Spinal cord (tissue), 9 donors: ENCODE measurements at regions not wholly inside any gene's neighbourhood (a gene's known extent, or its start where the extent isn't known, plus 50 kb on each side); places are given as distances from the start of the nearest gene placed in this dataset.
"Not testable (repeated sequence)": the region's sequence is repeated elsewhere in the genome, so short reads cannot be mapped to it uniquely, and the experiment has no call there.

Experiments
- DNase-seq, 6 donors: peaks; one replicate each; pipeline versions ENCODE4 v3.0.0 to v3.0.0-alpha.2; 2013 to 2015; ENCODE audit warnings: low spot score in 6 of 6, low read depth in 4 of 6
- H3K27ac ChIP-seq: one replicate; pipeline ENCODE4 v1.5.1; 2013; ENCODE audit warnings: low read depth, low read length, control low read depth
- H3K27me3 ChIP-seq: one replicate; pipeline ENCODE4 v1.6.1; 2013; ENCODE audit warnings: low read length; ENCODE audit not compliant: control insufficient read depth, insufficient read depth
- H3K36me3 ChIP-seq: one replicate; pipeline ENCODE4 v1.6.1; 2013; ENCODE audit warnings: low read length; ENCODE audit not compliant: control insufficient read depth, insufficient read depth
- H3K4me1 ChIP-seq: one replicate; pipeline ENCODE4 v1.6.1; 2013; ENCODE audit warnings: low read length; ENCODE audit not compliant: control insufficient read depth, insufficient read depth
- H3K4me3 ChIP-seq: one replicate; pipeline ENCODE4 v1.5.1; 2013; ENCODE audit warnings: low read depth, low read length, control low read depth
- H3K9me3 ChIP-seq: one replicate; pipeline ENCODE4 v1.6.1; 2013; ENCODE audit warnings: low read length; ENCODE audit not compliant: control insufficient read depth, insufficient read depth
- WGBS: methylation state at CpG from one replicate; pipeline ENCODE4 v1.1.5; 2013; ENCODE audit warnings: missing lambda C conversion rate; ENCODE audit not compliant: insufficient coverage; 5-methylcytosine and 5-hydroxymethylcytosine counted together
- donor health status: healthy.

GRCh38 chr6:22364306-22364705 is 67.5 kb upstream of the PRL start:
- H3K9me3 ChIP-seq, result no peaks in the 10 kb centered on the region
- no CpG with 5 or more reads among the region's 2 CpGs for WGBS
- peak in 1 of 6 donors; percentile 19 for DNase-seq
- no peaks in the 10 kb centered on the region for H3K4me1 ChIP-seq
- no peaks in the 10 kb centered on the region for H3K36me3 ChIP-seq
- H3K27me3 ChIP-seq, result no peaks in the 10 kb centered on the region
- no peak overlapping the region for H3K27ac ChIP-seq
- H3K4me3 ChIP-seq, result no peak overlapping the region

- Histone ChIP-seq H3K4me1 (no peaks in the 10 kb centered on the region), H3K27me3 (no peaks in the 10 kb centered on the region), H3K4me3 (no peak overlapping the region), H3K27ac (no peak overlapping the region), H3K36me3 (no peaks in the 10 kb centered on the region), H3K9me3 (no peaks in the 10 kb centered on the region)
- no CpG with 5 or more reads among the region's 4 CpGs for WGBS
- no peak for DNase-seq
These were observed 69.4 kb upstream of the PRL start for GRCh38 chr6:22366214-22366613.

- 100% methylated on average over 1 of the region's 1 CpG for WGBS
- no peak overlapping the region for H3K4me3 ChIP-seq
- H3K36me3 ChIP-seq, result no peaks in the 10 kb centered on the region
- no peak for DNase-seq
- no peaks in the 10 kb centered on the region for H3K9me3 ChIP-seq
- H3K4me1 ChIP-seq, result no peaks in the 10 kb centered on the region
- H3K27me3 ChIP-seq, result no peaks in the 10 kb centered on the region
- H3K27ac ChIP-seq, result no peak overlapping the region
These were observed 70.5 kb upstream of the PRL start for GRCh38 chr6:22367346-22367745.

GRCh38 chr6:22368794-22369193 is 72.0 kb upstream of the PRL start:
- no peaks in the 10 kb centered on the region for H3K36me3 ChIP-seq
- no peaks in the 10 kb centered on the region for H3K4me1 ChIP-seq
- H3K27ac ChIP-seq, result no peak overlapping the region
- H3K4me3 ChIP-seq, result no peak overlapping the region
- no peaks in the 10 kb centered on the region for H3K9me3 ChIP-seq
- WGBS, result 60% methylated on average over 1 of the region's 1 CpG
- H3K27me3 ChIP-seq, result no peaks in the 10 kb centered on the region
- no peak for DNase-seq

- no peaks in the 10 kb centered on the region for H3K36me3 ChIP-seq
- DNase-seq, result no peak
These were observed 76.1 kb upstream of the PRL start for GRCh38 chr6:22372922-22373321.

GRCh38 chr6:22374950-22375349 is 78.1 kb upstream of the PRL start:
- WGBS, result no CpG with 5 or more reads among the region's 2 CpGs

More at GRCh38 chr6:22372922-22373321, 76.1 kb upstream of the PRL start:
- Histone ChIP-seq H3K27ac (no peak overlapping the region), H3K27me3 (no peaks in the 10 kb centered on the region), H3K4me1 (no peaks in the 10 kb centered on the region), H3K9me3 (no peaks in the 10 kb centered on the region), H3K4me3 (no peak overlapping the region)
- 83% methylated on average over 1 of the region's 2 CpGs for WGBS

GRCh38 chr6:22376293-22376692 is 79.5 kb upstream of the PRL start:
- H3K27me3 ChIP-seq, H3K36me3 ChIP-seq, H3K4me3 ChIP-seq, H3K27ac ChIP-seq, H3K4me1 ChIP-seq, H3K9me3 ChIP-seq, DNase-seq: not testable (repeated sequence)

More at GRCh38 chr6:22374950-22375349, 78.1 kb upstream of the PRL start:
- H3K27ac ChIP-seq, H3K4me1 ChIP-seq, H3K27me3 ChIP-seq, DNase-seq, H3K4me3 ChIP-seq, H3K36me3 ChIP-seq, H3K9me3 ChIP-seq: not testable (repeated sequence)

- not testable (repeated sequence) for H3K9me3 ChIP-seq
- no CpG with 5 or more reads among the region's 1 CpG for WGBS
These were observed 81.7 kb upstream of the PRL start for GRCh38 chr6:22378536-22378935.

GRCh38 chr6:22380236-22380635 is 83.4 kb upstream of the PRL start:
- Histone ChIP-seq H3K4me3 (no peak overlapping the region), H3K4me1 (no peaks in the 10 kb centered on the region), H3K27ac (no peak overlapping the region), H3K36me3 (no peaks in the 10 kb centered on the region), H3K9me3 (no peaks in the 10 kb centered on the region), H3K27me3 (no peaks in the 10 kb centered on the region)
- DNase-seq, result no peak
- WGBS, result 92% methylated on average over 2 of the region's 3 CpGs

More at GRCh38 chr6:22378536-22378935, 81.7 kb upstream of the PRL start:
- not testable (repeated sequence) for H3K36me3 ChIP-seq, H3K4me3 ChIP-seq, H3K4me1 ChIP-seq, DNase-seq, H3K27ac ChIP-seq, H3K27me3 ChIP-seq

- Histone ChIP-seq H3K27me3 (no peaks in the 10 kb centered on the region), H3K4me1 (no peaks in the 10 kb centered on the region), H3K4me3 (no peak overlapping the region), H3K9me3 (no peaks in the 10 kb centered on the region), H3K27ac (no peak overlapping the region), H3K36me3 (no peaks in the 10 kb centered on the region)
- 23% methylated on average over 6 of the region's 9 CpGs for WGBS
- DNase-seq, result peak in 1 of 6 donors; percentile 69
These were observed 85.2 kb upstream of the PRL start for GRCh38 chr6:22381845-22382544.
